ENCODE measurements at regions not wholly inside any gene's neighbourhood (a gene's known extent, or its start where the extent isn't known, plus 50 kb on each side); places are given as distances from the start of the nearest gene placed in this dataset.
"Not testable (repeated sequence)": the region's sequence is repeated elsewhere in the genome, so short reads cannot be mapped to it uniquely, and the experiment has no call there.

DNA sequence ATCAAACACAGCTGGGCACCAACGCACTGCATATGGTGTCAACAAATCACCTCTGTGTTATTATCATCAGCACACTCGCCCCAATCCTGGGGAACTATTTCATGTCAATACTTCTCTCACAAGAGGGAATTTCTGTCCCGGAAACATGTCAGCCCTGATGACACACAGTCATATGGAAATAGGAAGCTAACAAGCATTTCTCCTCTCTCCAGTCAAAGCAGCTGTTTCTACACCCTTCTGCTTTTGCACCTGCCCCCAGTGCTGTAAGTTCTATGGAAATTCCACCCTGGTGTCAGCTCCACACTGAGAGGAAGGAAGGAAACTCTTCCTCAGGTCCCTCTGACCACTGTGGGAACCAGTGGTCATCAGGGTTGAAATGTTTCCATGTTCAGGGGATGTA, 447.6 kb upstream of the ID2 start:
- no peak for DNase-seq (ENCODE audit: low read depth)

DNA sequence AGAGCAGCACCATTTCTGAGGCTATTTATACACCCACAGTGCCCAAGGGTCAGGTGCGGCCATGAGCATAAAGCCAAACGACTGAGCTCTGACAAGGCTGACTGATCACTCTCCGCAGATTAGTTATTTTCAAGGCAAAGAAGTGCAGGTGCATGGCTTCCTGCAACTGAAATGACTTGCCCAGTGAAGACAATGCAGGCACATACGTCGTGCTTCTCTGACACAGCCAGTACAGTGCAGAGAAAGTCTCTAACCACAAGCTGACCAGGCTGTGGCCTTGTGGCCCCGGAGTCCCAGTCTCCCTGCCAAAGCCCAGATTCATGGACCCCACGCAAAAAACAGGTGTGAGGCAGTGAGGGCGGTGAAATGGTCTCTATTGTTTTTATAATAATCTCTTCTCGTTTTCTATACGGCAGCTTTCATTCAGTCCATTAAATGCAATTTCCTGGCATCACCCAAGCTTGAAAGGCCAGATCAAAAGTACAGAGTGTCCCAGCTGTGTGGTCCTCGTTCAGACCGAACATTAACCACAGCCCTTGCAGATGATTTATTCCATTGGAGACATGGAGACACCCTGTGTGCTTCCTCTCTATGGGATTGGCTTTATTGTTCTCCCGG, 447.0 kb upstream of the ID2 start:
- DNase-seq (ENCODE audit: low read depth) = no peak

DNA sequence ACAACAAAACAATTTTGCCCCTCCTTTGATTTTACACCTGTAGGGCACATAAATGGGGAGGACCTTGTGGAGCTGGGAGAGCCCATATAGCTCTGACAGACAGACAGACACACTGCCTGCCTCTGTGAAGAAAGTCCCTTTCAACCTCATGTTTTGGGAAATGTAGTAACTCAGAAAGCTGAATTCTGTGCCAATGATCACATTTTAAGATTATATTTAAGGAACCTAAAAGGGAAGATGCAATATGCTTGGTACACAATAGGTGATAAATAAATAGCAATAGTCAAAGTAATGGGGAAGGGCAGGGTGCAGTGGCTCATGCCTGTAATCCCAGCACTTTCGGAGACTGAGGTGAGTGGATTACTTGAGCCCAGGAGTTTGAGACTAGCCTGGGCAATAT, 446.4 kb upstream of the ID2 start:
- DNase-seq (ENCODE audit: low read depth) = no peak

DNA sequence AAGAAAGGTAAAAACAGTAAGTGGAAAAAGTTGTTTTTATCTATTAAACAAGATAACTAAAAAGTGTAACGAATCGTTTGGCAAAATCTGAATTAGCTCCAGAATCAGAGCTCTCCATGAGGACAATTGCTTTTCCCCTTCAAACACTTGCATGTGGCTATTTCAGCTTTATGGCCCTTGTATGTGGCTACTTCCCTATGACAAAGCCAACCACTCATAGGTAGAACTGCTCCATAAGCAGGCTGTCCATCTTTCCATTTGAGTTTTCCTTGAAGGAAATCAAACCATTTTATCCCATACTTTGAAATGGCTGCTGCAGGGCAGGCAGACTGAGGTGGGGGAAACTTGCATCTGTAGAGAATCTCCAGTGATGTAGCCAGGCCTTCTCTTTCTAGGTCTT, 445.5 kb upstream of the ID2 start:
- no peak for DNase-seq (ENCODE audit: low read depth)

DNA sequence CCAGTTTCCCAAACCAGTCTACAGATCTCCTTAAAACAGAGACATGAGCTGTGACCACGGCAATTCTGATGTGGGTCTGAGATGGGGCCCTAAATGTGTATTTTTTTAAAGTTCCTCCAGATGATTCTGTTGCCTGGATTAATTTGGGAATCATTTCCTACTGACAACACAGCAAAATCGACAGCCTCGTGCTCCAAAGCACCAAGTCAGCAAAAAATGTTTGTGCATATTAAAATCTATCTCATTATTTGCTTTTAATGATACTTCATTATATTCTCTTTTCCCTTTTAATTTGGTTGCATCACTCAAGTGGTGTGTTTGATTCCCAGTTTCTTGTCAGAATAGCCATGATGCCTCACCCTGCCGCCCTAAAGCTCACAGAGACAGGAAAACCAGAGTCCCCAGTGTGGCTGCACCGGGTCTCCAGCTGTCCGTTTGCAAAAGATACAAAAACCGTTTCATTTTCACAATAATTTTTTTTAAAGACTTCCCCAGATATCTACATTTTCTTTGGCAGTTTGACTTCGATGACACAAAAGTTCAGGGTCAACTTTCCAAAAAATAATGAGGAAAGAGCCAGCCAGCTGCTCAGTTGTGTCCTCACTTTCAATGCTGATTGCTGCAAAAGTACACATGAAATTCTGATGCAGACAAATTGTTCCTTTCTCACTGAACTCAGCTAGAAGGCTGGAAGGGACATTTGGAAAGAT, 443.2 kb upstream of the ID2 start:
- DNase-seq (ENCODE audit: low read depth) = no peak

DNA sequence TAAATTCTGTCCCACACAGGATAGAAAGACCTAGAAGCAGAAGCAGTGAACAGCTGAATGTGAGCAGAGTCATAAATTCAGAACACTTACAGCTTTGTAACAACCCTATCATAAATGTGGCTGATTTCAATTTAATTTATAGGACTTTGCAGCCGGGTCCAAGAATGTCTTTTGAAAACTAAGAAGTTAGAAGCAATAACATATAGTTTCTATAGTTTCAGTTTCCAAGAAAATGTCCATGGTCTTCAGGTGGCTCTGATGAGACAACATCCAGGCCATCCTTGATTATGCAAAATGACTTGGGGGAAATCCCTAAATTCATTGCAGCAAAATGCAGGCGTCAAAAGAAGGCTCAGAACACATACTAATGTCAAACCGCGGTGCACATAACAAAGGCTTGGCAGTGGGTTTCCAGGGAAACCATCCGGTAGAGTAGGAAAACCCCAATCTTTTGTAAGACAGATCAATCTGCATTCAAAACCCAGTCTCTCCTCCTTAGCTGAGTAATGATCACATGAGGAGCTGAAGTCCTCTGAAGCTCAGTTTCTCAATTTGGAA, 442.2 kb upstream of the ID2 start:
- DNase-seq (ENCODE audit: low read depth) = no peak

DNA sequence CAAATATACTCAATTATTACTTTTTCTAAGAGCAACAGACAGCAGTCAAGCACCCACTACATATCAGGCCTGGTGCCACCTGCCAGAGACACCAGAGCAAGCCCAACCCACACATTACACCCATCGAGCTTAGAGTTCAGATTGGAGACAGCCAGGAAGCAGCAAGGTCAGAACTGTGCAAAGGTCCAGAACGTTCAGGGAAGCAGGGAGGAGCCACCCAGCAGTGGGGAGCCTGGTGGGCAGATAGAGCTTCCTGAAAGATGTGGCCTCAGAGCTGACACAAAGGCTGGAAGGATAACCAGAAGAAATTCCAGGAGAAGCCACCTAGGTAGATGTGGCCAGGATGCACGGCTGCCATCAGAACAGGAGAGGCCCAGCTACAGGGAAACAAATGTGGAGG, 440.5 kb upstream of the ID2 start:
- DNase-seq (ENCODE audit: low read depth) = no peak

DNA sequence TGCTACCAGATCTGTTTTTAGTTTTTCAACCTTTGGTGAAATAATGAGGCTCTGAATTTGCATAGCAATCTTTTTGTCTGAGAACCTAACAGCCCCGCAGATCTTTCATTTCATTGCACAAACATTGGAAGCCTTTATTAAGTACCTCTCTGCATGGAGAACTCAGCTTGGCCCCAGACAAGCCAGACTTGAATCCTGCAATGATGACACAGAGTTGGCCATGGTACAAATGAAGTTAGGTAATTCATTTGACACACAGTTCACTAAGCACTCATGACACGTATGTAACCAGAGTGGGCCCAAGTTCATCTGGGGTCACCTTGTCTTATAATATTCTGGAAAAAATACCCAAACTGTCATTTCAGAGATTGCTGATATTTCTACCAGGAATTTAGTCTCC, 439.1 kb upstream of the ID2 start:
- no peak for DNase-seq (ENCODE audit: low read depth)

DNA sequence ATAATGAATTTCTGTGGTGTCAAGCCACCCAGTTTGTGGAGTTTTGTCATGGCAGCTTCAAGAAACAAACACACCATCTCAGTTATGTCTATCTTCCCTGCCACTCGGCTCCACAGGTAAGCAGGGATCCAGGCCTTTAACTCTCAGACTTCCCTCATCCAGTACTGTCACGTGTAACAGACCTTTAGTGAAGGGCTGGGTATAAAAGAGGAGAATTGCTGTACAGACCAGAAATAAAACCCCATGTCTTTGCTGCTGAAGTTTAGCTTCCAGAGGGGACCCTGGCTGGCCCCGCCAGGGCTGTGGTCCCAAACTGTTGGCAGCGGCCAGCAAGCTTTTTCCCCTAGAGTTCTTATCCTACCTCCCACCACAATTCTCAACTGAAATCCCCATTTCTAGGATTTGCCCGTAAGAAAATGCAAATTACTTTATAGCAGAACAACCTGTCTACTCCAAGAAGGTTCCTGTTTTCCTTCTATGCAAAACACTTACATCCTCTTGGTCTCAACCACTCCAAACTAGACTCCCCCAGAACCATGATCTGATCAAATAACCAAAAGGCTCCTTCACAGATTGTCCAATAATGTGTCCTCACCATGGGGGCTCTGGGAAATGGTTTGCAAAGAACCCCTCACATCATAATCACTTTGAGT, 438.0 kb upstream of the ID2 start:
- DNase-seq (ENCODE audit: low read depth) = no peak

GRCh38 chr2:8244639-8245038, 437.2 kb upstream of the ID2 start:
- peak; percentile 40 for DNase-seq (ENCODE audit: low read depth)

DNA sequence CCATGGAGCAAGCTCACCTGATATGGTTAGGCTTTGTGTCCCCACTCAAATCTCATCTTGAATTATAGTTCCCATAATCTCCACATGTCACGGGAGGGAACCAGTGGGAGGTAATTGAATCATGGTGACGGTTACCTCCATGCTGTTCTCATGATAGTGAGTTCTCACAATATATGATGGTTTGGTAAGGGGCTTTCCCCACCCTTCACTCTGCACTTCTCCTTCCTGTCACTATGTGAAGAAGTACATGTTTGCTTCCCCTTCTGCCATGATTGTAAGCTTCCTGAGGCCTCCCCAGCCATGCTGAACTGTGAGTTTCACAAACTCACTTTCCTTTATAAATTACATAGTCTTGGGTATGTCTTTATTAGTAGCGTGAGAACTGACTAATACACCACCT, 435.7 kb upstream of the ID2 start:
- no peak for DNase-seq (ENCODE audit: low read depth)

GRCh38 chr2:8247905-8248622, 433.8 kb upstream of the ID2 start:
- no peak for DNase-seq (ENCODE audit: low read depth)

GRCh38 chr2:8248623-8248957, 433.3 kb upstream of the ID2 start:
- no peak for DNase-seq (ENCODE audit: low read depth)

GRCh38 chr2:8249141-8249540, 432.7 kb upstream of the ID2 start:
- no peak for DNase-seq (ENCODE audit: low read depth)

DNA sequence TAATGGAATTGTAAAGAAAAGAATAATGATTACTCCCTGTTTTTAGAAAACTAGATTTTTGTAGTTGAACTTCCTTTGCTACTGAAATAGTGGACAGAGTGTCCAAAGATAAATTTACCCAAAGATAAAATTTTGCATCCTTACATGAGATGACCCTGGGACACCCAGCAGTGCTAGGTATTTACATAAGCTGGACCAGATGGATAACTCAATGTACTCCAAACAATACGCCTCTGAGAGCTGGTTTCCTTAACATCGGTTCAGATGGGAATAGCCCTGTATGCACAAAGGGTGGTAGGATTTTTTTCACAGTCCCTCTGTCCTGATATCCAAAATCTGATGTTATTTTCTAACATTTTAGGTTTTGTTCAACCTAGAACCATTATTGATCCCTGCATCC, 432.1 kb upstream of the ID2 start:
- no peak for DNase-seq (ENCODE audit: low read depth)

DNA sequence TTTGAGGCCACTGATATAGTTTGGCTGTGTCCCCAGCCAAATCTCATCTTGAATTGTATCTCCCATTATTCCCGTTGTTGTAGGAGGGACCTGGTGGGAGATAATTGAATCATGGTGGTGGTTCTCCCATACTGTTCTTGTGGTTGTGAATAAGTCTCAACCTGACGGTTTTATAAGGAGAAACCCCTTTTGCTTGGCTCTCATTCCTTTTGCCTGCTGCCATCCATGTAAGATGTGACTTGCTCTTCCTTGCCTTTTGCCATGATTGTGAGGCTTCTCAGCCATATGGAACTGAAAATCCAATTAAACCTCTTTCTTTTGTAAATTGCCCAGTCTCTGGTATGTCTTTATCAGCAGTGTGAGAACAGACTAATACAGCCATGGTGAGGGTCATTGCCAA, 431.6 kb upstream of the ID2 start:
- not testable (repeated sequence) for DNase-seq (ENCODE audit: low read depth)

DNA sequence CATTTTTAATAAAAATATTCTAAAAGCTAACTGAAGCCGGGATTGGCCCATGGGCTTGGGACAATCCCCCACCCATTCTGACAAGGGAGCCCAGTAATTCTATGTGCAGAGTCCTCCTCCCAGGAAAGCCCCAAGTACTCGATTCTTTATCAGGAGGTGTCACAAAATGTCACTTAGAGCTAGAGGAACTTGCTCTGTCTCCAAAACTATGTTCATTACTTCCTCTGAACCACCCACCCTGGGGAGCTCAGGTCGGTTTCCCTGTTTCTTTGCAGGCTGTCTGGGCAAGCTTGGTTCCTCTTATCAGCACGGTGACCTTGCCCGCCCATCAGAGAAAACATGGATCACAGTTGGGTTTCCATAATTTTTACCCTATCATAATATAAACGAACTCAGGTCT, 430.6 kb upstream of the ID2 start:
- DNase-seq (ENCODE audit: low read depth) = no peak

DNA sequence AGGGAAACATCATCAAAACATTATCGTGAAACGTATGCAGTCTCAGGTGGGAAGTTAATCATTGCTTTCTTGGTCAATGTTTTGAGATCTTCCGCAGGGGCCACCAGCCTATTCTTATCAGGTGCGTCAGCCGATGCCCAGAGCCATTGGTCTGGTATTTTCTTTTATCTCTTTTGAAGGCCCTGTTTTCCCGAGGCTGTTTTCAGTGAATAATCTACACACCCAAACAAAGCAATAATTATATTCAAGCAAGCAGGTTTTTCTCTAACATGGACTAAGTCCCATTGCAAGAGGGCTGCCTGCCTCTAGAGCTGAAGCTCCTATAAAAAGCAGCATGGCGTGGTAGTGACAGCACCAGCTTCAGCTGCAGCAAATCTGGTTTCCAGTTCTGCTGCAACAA, 430.0 kb upstream of the ID2 start:
- no peak for DNase-seq (ENCODE audit: low read depth)

DNA sequence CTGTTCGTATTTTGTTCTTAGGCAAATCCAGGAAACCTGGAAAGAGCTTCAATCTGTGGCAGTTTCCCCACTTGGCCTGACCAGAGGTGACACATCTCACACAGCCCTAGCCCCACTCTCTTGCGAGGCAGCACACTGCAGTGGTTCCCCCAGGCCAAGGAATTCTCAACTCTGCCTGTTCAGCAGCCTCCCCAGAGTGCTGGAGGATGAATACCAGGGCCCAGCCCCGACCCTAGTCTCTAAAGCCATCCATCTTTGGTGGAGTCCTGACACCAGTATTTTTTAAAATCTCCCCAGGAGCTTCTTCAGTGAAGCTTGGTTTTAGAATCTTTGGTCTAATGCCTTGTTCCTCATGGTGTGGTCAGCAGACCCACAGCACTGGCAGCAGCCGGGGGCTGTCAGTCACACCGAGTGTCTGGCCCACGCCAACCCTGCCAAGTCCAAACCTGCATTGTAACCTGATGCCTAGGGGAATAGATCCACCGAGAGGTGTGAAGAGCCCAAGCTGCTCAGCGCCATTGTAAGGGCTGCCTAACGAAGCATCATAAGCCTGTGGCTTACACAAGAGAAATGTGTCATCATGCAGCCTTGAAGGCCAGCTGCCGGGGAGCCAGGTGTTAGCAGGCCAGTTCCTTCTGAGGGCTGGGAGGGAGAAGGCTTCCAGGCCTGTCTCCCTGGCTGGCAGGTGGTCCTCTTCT, 428.7 kb upstream of the ID2 start:
- DNase-seq (ENCODE audit: low read depth) = no peak

DNA sequence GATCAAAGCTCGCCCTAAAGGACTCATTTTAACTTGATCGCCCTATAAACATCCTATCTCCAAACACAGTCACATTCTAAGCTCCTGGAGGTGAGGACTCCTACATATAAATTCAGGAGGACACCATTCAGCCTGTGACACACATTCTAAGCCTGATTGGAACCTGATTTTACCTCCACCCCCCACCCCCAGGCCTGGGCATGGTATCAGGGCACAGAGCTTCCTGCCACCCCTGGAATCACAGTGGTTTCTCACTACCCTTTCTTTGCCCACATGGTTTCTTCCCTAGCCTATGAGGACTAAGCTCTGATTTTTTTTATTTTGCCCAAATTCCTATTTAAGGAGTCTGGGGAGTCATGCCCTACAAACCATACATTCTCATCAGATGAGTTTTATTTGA, 428.1 kb upstream of the ID2 start:
- DNase-seq (ENCODE audit: low read depth) = no peak

GRCh38 chr2:8254214-8254613, 427.6 kb upstream of the ID2 start:
- DNase-seq (ENCODE audit: low read depth) = not testable (repeated sequence)

DNA sequence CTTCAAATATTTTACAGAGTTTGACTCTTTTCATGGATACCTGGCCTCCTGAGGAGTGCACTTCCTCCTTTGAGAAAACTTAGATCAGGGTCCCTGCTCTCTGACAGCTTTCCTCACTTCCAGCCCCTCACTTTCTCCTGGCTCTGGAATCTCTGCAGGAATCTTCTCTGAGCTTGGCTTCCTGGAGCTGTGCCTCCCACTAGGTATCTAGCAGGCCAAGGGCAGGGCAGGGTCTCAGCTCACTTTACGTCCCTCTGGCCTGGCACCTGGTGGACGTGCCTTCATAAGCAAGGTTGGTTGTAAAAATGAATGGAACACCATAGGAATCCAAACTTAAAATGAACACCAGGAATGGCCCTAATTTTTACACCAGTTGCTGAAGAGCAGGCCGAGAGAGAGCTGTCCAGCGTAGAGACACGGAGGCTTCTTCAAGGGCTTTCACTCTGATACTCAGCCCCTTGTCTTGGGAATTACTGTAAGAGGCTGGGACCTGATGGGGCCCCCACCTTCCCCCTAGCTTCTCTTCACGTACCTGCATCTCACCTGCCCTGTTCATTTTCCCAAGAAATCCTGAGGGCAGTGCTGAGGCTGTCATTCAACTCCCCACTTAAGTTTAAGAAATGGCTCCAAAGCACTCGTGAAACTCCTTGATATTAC, 426.9 kb upstream of the ID2 start:
- no peak for DNase-seq (ENCODE audit: low read depth)

All from CMK (cell line).